SU-DHL-6 (cell line): ENCODE measurements at regions not wholly inside any gene's neighbourhood (a gene's known extent, or its start where the extent isn't known, plus 50 kb on each side); places are given as distances from the start of the nearest gene placed in this dataset.

ENCODE experiments used
- H2AFZ ChIP-seq: fragments of 200-600 bp; sonication (generic); 2 replicates; pipeline ENCODE4 v1.6.1; 2014; ENCODE audit warnings: low read depth, mild to moderate bottlenecking, moderate library complexity, mixed read lengths, antibody characterized with exemption, low read length; ENCODE audit not compliant: severe bottlenecking
- H3F3A ChIP-seq: fragments of 200-600 bp; shearing (Covaris generic); 2 replicates; pipeline ENCODE4 v1.6.0; 2016; ENCODE audit warnings: antibody characterized with exemption, mild to moderate bottlenecking; ENCODE audit not compliant: insufficient read depth
- H3K27ac ChIP-seq: fragments of 200-600 bp; sonication (generic); 2 replicates; pipeline ENCODE4 v1.5.1; 2016; ENCODE audit warnings: low read depth, mild to moderate bottlenecking, low read length, moderate library complexity, mixed read lengths
- H3K27me3 ChIP-seq: fragments of 200-600 bp; sonication (generic), shearing (Covaris generic); 2 replicates; pipeline ENCODE4 v1.6.0; 2014; ENCODE audit warnings: mild to moderate bottlenecking, low read length
- H3K36me3 ChIP-seq: fragments of 200-600 bp; sonication (generic); 2 replicates; pipeline ENCODE4 v1.6.1; 2014; ENCODE audit warnings: mild to moderate bottlenecking, low read length, mixed read lengths
- H3K4me2 ChIP-seq: fragments of 300-600, 200-600 bp; shearing (Covaris generic), sonication (generic); 2 replicates; pipeline ENCODE4 v1.6.0; 2014; ENCODE audit warnings: low read length, low read depth, mild to moderate bottlenecking; ENCODE audit not compliant: poor library complexity, severe bottlenecking
- H3K4me3 ChIP-seq: fragments of 200-600 bp; sonication (generic); 2 replicates; pipeline ENCODE4 v1.5.1; 2014; ENCODE audit warnings: antibody characterized with exemption, low read length, mild to moderate bottlenecking, mixed read lengths; ENCODE audit not compliant: insufficient read depth, poor library complexity, severe bottlenecking
- H3K79me2 ChIP-seq: fragments of 200-600 bp; sonication (generic); 2 replicates; pipeline ENCODE4 v1.6.1; 2014; ENCODE audit warnings: mild to moderate bottlenecking, low read length, moderate library complexity; ENCODE audit not compliant: insufficient read depth
- H3K9ac ChIP-seq: fragments of 200-600 bp; sonication (generic); 2 replicates; pipeline ENCODE4 v1.7.0; 2014; ENCODE audit warnings: mild to moderate bottlenecking, low read length
- H3K9me2 ChIP-seq: fragments of 200-600 bp; sonication (generic); replicated peaks from 2 replicates; pipeline ENCODE4 v1.6.1; 2014; ENCODE audit warnings: low read length; ENCODE audit not compliant: insufficient read depth
- H3K9me3 ChIP-seq: fragments of 200-600 bp; sonication (generic); 2 replicates; pipeline ENCODE4 v1.6.1; 2014; ENCODE audit warnings: low read length, mixed read lengths; ENCODE audit not compliant: insufficient read depth
- H4K20me1 ChIP-seq: fragments of 200-600 bp; sonication (generic); 2 replicates; pipeline ENCODE4 v1.6.1; 2014; ENCODE audit warnings: low read depth, mild to moderate bottlenecking, antibody characterized with exemption, low read length, moderate library complexity, mixed read lengths
- EZH2phosphoT487 ChIP-seq: fragments of 200-600 bp; sonication (generic), shearing (Covaris generic); conservative IDR thresholded peaks from 2 replicates; pipeline ENCODE4 v1.6.1; 2018; ENCODE audit warnings: mild to moderate bottlenecking, antibody characterized with exemption, low read length, moderate library complexity, mixed read lengths
- TF ChIP-seq, protein P1 (sequence below): fragments of 200-600 bp; sonication (generic); IDR thresholded peaks from one replicate; pipeline ENCODE4 v1.5.1; 2017; ENCODE audit warnings: antibody characterized with exemption, mild to moderate bottlenecking, low read length, moderate library complexity; ENCODE audit not compliant: insufficient read depth, poor library complexity, severe bottlenecking

DNA sequence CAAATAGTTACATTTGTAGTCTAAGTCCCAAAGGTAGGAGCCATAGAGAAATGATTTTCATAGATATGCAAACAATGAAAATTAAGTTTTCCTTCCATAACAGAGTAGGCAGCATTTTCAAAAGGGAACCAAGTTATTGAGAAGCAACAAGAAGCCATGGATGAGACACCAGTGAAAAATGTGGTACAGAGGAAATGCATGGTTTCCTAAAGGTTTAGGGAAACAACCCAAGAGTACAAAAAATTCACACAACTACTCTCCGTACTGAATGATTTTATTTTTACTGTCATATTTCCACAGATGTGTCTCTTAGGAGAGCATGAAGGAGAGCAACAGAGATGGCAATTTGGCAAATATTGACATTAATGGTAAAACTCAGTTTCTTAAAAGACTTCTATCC is 1408.9 kb upstream of the PCDH7 start:
- Histone ChIP-seq H3K36me3 (no peaks in the 10 kb centered on the region), H3K4me2 (no peak overlapping the region), H3K9me2 (no peaks in the 10 kb centered on the region), H3K79me2 (no peaks in the 10 kb centered on the region), H2AFZ (no peak overlapping the region), H3K4me3 (no peak overlapping the region), H4K20me1 (no peaks in the 10 kb centered on the region), H3K27ac (no peak overlapping the region), H3F3A (no peaks in the 10 kb centered on the region), H3K9me3 (no peaks in the 10 kb centered on the region), H3K9ac (no peak overlapping the region), H3K27me3 (no peaks in the 10 kb centered on the region)
- TF ChIP-seq, protein P1, sequence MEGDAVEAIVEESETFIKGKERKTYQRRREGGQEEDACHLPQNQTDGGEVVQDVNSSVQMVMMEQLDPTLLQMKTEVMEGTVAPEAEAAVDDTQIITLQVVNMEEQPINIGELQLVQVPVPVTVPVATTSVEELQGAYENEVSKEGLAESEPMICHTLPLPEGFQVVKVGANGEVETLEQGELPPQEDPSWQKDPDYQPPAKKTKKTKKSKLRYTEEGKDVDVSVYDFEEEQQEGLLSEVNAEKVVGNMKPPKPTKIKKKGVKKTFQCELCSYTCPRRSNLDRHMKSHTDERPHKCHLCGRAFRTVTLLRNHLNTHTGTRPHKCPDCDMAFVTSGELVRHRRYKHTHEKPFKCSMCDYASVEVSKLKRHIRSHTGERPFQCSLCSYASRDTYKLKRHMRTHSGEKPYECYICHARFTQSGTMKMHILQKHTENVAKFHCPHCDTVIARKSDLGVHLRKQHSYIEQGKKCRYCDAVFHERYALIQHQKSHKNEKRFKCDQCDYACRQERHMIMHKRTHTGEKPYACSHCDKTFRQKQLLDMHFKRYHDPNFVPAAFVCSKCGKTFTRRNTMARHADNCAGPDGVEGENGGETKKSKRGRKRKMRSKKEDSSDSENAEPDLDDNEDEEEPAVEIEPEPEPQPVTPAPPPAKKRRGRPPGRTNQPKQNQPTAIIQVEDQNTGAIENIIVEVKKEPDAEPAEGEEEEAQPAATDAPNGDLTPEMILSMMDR = no peak

- Histone ChIP-seq H2AFZ (peak overlapping the region; percentile 66), H3K27ac (no peak overlapping the region), H3K9me3 (no peaks in the 10 kb centered on the region), H3K4me3 (no peak overlapping the region), H3K79me2 (no peaks in the 10 kb centered on the region), H3K27me3 (no peaks in the 10 kb centered on the region), H3K36me3 (no peaks in the 10 kb centered on the region; the same call in 1 of the 2 replicates), H3K9ac (no peak overlapping the region), H3K4me2 (no peak overlapping the region), H4K20me1 (no peaks in the 10 kb centered on the region), H3K9me2 (no peaks in the 10 kb centered on the region), H3F3A (no peaks in the 10 kb centered on the region)
- TF ChIP-seq, protein P1 = no peak
- no peak for TF ChIP-seq EZH2phosphoT487
These were observed 1400.4 kb upstream of the PCDH7 start for GRCh38 chr4:29319663-29320340.

DNA sequence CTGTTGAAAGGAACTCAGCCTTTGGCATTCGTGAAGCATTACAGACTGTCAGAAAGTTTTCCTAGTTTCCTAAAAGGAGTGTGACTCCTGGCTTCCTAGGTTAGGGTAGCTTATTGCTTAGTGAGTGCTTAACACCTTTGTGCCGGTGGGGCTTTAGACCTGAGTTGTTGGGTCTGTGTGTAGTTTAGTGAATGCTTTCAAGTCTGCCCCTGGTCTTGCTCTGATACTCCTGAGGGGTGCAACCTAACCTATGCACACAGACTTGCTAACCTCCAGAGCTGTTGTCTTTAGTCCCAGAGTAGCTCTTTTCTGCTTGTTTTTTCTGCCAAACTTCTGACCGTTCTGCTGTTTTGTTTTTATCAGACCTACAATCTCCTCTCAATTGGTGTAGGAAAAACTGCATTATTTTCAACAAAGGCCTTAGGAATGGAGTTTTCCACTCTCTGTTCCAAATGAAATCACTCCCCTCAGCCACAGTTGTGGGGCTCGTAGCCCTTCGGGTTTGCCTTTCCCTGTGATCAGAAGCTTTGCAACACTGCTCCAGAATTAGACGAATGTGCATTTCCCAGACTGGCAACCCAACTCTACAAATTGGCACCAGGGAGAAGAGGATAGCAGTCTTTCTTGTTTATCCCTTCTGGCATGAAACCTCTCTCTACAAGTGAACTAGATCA is 1399.1 kb upstream of the PCDH7 start:
- H3K9me2 ChIP-seq = no peaks in the 10 kb centered on the region

More for the DNA sequence above, 1399.1 kb upstream of the PCDH7 start:
- no peak overlapping the region for H3K4me3 ChIP-seq
- H3K79me2 ChIP-seq = no peaks in the 10 kb centered on the region
- H3K9ac ChIP-seq = no peak overlapping the region
- no peaks in the 10 kb centered on the region for H4K20me1 ChIP-seq
- no peak overlapping the region for H3K27ac ChIP-seq
- H3K27me3 ChIP-seq = no peaks in the 10 kb centered on the region
- H2AFZ ChIP-seq = peak overlapping the region; percentile 66
- no peaks in the 10 kb centered on the region for H3F3A ChIP-seq
- TF ChIP-seq, protein P1 = no peak
- TF ChIP-seq EZH2phosphoT487 = no peak
- H3K36me3 ChIP-seq = no peaks in the 10 kb centered on the region; the same call in 1 of the 2 replicates
- no peaks in the 10 kb centered on the region for H3K9me3 ChIP-seq
- peak overlapping the region; percentile 9 for H3K4me2 ChIP-seq
